GM12864 (cell line): ENCODE measurements at regions not wholly inside any gene's neighbourhood (a gene's known extent, or its start where the extent isn't known, plus 50 kb on each side); places are given as distances from the start of the nearest gene placed in this dataset.
"Not testable (repeated sequence)": the region's sequence is repeated elsewhere in the genome, so short reads cannot be mapped to it uniquely, and the experiment has no call there.

Experiments used
- DNase-seq: peaks from one replicate; pipeline ENCODE4 v3.0.0-alpha.2; 2011; ENCODE audit warnings: low read depth
- H3K4me3 ChIP-seq: 2 replicates; pipeline ENCODE4 v1.5.1; 2011; ENCODE audit warnings: mild to moderate bottlenecking, low read depth, low read length, control low read depth
- CTCF ChIP-seq: IDR thresholded peaks from 2 replicates; pipeline ENCODE4 v1.5.1; 2011; ENCODE audit warnings: low read depth, mild to moderate bottlenecking, moderate library complexity, low read length, control low read depth, inconsistent platforms; ENCODE audit errors: missing control alignments

- TF ChIP-seq CTCF = no peak
- peak overlapping the region; percentile 66 for H3K4me3 ChIP-seq
- DNase-seq = no peak
Observed at GRCh38 chr15:92819278-92820235, 80.6 kb upstream of the CHD2 start.

GRCh38 chr15:92820236-92821021, 79.7 kb upstream of the CHD2 start:
- no peak for TF ChIP-seq CTCF
- peak overlapping the region; percentile 66 for H3K4me3 ChIP-seq
- DNase-seq = no peak

GRCh38 chr15:92821491-92822116, 78.5 kb upstream of the CHD2 start:
- DNase-seq = no peak
- TF ChIP-seq CTCF = no peak
- no peak overlapping the region for H3K4me3 ChIP-seq

- TF ChIP-seq CTCF = no peak
- DNase-seq = no peak
- no peak overlapping the region for H3K4me3 ChIP-seq
Observed at GRCh38 chr15:92822216-92823144, 77.6 kb upstream of the CHD2 start.

GRCh38 chr15:92825985-92826384, 74.1 kb upstream of the CHD2 start:
- no peak for TF ChIP-seq CTCF
- DNase-seq = no peak
- H3K4me3 ChIP-seq = no peak overlapping the region

- H3K4me3 ChIP-seq, DNase-seq: not testable (repeated sequence)
Observed at GRCh38 chr15:92827991-92828390, 72.1 kb upstream of the CHD2 start.
